Endothelial cell of umbilical vein (primary cell): ENCODE measurements at regions not wholly inside any gene's neighbourhood (a gene's known extent, or its start where the extent isn't known, plus 50 kb on each side); places are given as distances from the start of the nearest gene placed in this dataset.
"Not testable (repeated sequence)": the region's sequence is repeated elsewhere in the genome, so short reads cannot be mapped to it uniquely, and the experiment has no call there.

Source experiments
- CTCF ChIP-seq, 2 donors: IDR thresholded peaks; 1 replicate in 1 of 2; 2 replicates in 1 of 2; pipeline ENCODE4 v1.5.1; 2011; ENCODE audit warnings: low read length in 2 of 2, mild to moderate bottlenecking in 2 of 2, moderate library complexity in 2 of 2, control low read depth in 1 of 2, inconsistent platforms in 1 of 2, low read depth in 1 of 2; ENCODE audit not compliant: insufficient read depth in 1 of 2; ENCODE audit errors: extremely low read depth in 1 of 2
- FOS ChIP-seq: IDR thresholded peaks from 2 replicates; pipeline ENCODE4 v1.6.1; 2011; ENCODE audit warnings: mild to moderate bottlenecking, low read length, moderate library complexity, borderline replicate concordance; ENCODE audit not compliant: insufficient read depth
- JUN ChIP-seq: IDR thresholded peaks from 2 replicates; pipeline ENCODE4 v1.6.1; 2011; ENCODE audit warnings: borderline replicate concordance, low read depth; ENCODE audit not compliant: insufficient read length, insufficient read depth
- POLR2A ChIP-seq: IDR thresholded peaks from 2 replicates; pipeline ENCODE4 v1.6.1; 2012; ENCODE audit warnings: low read depth, mild to moderate bottlenecking, control low read depth, low read length
- TF ChIP-seq, protein P1 (sequence below): IDR thresholded peaks from 2 replicates; pipeline ENCODE4 v1.6.1; 2011; ENCODE audit not compliant: insufficient read depth, insufficient read length

DNA sequence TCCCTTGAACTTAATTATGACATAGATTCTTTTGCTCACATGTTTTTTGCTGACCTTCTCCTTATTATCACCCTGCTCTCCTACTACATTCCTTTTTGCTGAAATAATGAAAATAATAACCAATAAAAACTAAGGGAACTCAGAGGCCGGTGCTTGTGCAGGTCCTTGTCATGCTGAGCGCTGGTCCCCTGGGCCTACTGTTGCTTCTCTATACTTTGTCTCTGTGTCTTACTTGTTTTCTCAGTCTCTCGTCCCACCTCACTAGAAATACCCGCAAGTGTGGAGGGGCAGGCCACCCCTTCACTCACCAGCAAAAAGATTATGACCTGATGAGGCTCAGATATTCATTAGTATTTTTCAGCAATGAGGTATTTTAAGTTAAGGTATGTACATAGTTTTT is 3918.8 kb upstream of the OR11H1 start:
- TF ChIP-seq, protein P1, sequence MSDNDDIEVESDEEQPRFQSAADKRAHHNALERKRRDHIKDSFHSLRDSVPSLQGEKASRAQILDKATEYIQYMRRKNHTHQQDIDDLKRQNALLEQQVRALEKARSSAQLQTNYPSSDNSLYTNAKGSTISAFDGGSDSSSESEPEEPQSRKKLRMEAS: not testable (repeated sequence)
- TF ChIP-seq CTCF (IDR thresholded peaks at IDR 0.05; ENCODE audit: extremely low read depth in 1 of 2, insufficient read depth in 1 of 2, low read depth in 1 of 2, low read length in 2 of 2); POLR2A; JUN; FOS: not testable (repeated sequence)
